Type B pancreatic cell (in vitro differentiated cells): ENCODE measurements at regions not wholly inside any gene's neighbourhood (a gene's known extent, or its start where the extent isn't known, plus 50 kb on each side); places are given as distances from the start of the nearest gene placed in this dataset.

ENCODE experiments used
- DNase-seq: peaks from one replicate; pipeline ENCODE4 v3.0.0; 2021; ENCODE audit warnings: mixed read lengths; ENCODE audit not compliant: unreplicated experiment; ENCODE audit errors: extremely low spot score
- H3K27ac Mint-ChIP-seq: 2 replicates; pipeline ENCODE4 v1.8.0; 2021; ENCODE audit warnings: mild to moderate bottlenecking, mixed read lengths
- H3K27me3 Mint-ChIP-seq: 2 replicates; pipeline ENCODE4 v1.8.0; 2021; ENCODE audit warnings: mixed read lengths
- H3K36me3 Mint-ChIP-seq: 2 replicates; pipeline ENCODE4 v1.8.0; 2021; ENCODE audit warnings: mixed read lengths
- H3K4me1 Mint-ChIP-seq: one replicate; pipeline ENCODE4 v1.8.0; 2021; ENCODE audit warnings: mixed read lengths; ENCODE audit not compliant: unreplicated experiment
- H3K4me3 Mint-ChIP-seq: 2 replicates; pipeline ENCODE4 v1.8.0; 2021; ENCODE audit warnings: mild to moderate bottlenecking, mixed read lengths
- H3K9me3 Mint-ChIP-seq: 2 replicates; pipeline ENCODE4 v1.8.0; 2021; ENCODE audit warnings: mixed read lengths
- TF ChIP-seq, protein P1 (sequence below): fragments of 200-600 bp; sonication (generic); conservative IDR thresholded peaks from 2 replicates; pipeline ENCODE4 v1.5.0; 2021; ENCODE audit warnings: antibody characterized with exemption, mild to moderate bottlenecking

GRCh38 chr4:180423712-180424057, 1819.5 kb upstream of the TENM3 start:
- H3K4me3 Mint-ChIP-seq: no peak overlapping the region
- H3K27me3 Mint-ChIP-seq: no peaks in the 10 kb centered on the region
- H3K27ac Mint-ChIP-seq: no peak overlapping the region
- TF ChIP-seq, protein P1, sequence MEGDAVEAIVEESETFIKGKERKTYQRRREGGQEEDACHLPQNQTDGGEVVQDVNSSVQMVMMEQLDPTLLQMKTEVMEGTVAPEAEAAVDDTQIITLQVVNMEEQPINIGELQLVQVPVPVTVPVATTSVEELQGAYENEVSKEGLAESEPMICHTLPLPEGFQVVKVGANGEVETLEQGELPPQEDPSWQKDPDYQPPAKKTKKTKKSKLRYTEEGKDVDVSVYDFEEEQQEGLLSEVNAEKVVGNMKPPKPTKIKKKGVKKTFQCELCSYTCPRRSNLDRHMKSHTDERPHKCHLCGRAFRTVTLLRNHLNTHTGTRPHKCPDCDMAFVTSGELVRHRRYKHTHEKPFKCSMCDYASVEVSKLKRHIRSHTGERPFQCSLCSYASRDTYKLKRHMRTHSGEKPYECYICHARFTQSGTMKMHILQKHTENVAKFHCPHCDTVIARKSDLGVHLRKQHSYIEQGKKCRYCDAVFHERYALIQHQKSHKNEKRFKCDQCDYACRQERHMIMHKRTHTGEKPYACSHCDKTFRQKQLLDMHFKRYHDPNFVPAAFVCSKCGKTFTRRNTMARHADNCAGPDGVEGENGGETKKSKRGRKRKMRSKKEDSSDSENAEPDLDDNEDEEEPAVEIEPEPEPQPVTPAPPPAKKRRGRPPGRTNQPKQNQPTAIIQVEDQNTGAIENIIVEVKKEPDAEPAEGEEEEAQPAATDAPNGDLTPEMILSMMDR: no peak
- DNase-seq: no peak
- H3K4me1 Mint-ChIP-seq: no peaks in the 10 kb centered on the region
- H3K36me3 Mint-ChIP-seq: no peaks in the 10 kb centered on the region
- no peaks in the 10 kb centered on the region for H3K9me3 Mint-ChIP-seq

GRCh38 chr4:180426938-180427337, 1816.3 kb upstream of the TENM3 start:
- Mint-ChIP-seq H3K36me3 (no peaks in the 10 kb centered on the region), H3K4me3 (no peak overlapping the region), H3K27me3 (no peaks in the 10 kb centered on the region), H3K27ac (no peak overlapping the region), H3K4me1 (no peaks in the 10 kb centered on the region), H3K9me3 (peaks cover 3% of the 10 kb centered on the region)
- TF ChIP-seq, protein P1: no peak
- DNase-seq: no peak

DNA sequence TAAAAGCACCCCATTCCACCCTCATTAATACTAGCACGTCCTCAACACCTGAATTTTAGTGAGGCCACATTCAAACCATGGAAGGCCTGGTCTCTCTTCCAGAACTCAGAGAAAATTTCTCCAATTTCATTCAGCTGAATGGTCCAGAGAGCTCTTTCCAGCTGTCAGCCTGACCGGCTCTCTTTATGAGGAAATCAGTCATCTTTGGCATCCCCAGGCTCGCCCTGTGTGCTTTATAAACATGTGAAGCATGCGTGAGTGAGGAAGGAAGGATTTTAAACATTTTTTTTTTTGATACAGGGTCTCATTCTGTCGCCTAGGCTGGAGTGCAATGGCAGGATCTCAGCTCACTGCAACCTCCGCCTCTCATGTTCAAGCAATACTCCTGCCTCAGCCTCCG, 1812.9 kb upstream of the TENM3 start:
- Mint-ChIP-seq H3K27ac (no peak overlapping the region), H3K4me1 (no peaks in the 10 kb centered on the region)

DNA sequence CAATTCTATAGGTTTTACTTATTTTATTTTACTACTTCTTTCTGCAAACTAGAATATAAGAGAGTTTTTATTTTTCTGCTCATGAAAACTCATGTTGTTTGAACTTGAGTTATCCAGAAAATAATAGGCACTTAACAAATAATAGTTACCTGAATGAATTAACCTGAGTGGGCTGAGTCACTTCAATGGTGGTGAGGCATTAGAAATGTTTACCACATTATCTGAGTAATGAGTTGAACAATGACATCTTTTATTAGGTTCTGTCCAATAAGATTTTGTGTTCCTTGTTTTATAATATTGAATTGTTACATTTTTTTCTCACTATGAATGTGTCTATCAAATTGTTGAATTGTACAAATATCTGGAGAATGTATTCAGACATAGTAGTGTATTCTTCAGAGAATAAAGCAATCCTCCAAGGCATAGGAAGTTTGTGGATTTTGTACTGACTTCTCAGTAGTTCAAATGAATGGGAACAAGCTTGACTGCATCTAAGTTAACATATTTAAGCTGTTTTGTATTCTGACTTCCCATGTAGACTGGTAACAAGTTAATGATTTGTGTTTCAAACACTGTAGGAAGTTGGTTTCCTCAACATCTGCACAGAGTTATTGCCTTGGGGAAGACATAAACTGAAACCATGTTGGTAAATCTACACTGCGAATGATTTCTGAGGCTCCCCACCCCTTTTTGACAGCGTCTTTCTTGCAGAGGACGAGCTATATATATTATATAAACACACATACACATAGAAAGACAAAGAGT, 1808.9 kb upstream of the TENM3 start:
- TF ChIP-seq, protein P1: no peak
- Mint-ChIP-seq H3K9me3 (peaks cover 3% of the 10 kb centered on the region), H3K36me3 (no peaks in the 10 kb centered on the region), H3K27me3 (no peaks in the 10 kb centered on the region), H3K4me1 (no peaks in the 10 kb centered on the region), H3K27ac (no peak overlapping the region), H3K4me3 (no peak overlapping the region)
- DNase-seq: no peak

More for the DNA sequence above, 1812.9 kb upstream of the TENM3 start:
- Mint-ChIP-seq H3K36me3 (no peaks in the 10 kb centered on the region), H3K9me3 (peaks cover 3% of the 10 kb centered on the region), H3K4me3 (no peak overlapping the region), H3K27me3 (no peaks in the 10 kb centered on the region)
- TF ChIP-seq, protein P1: no peak
- DNase-seq: no peak

DNA sequence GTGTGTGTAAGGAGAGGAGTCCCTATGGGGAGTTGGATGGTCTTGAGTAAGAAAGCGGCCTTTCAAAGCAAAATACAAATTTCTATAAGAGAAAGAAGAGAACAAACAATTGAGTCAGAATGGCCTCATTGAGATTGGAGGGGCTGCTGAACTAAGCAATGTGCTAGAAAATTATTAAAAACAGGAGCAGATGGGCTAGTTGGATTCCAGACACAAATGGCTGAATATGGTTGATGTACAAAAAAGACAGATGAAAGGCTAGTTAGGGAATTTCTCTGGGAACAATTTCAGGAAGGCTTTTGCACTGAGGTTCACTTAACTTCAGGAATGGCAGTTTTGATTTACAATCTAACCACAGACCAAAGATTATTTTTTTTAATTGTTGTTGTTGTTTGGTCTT, 1806.8 kb upstream of the TENM3 start:
- no peak for DNase-seq
- TF ChIP-seq, protein P1: no peak
- H3K4me1 Mint-ChIP-seq: no peaks in the 10 kb centered on the region
- no peaks in the 10 kb centered on the region for H3K36me3 Mint-ChIP-seq
- H3K9me3 Mint-ChIP-seq: no peaks in the 10 kb centered on the region
- no peak overlapping the region for H3K4me3 Mint-ChIP-seq
- no peak overlapping the region for H3K27ac Mint-ChIP-seq
- H3K27me3 Mint-ChIP-seq: no peaks in the 10 kb centered on the region
